Stimulated activated naive CD8-positive, alpha-beta T cell treated with anti-CD3 and anti-CD28 coated beads, Interleukin-15, Interleukin-2, amounts not matched to agents 100 U/mL and 50 U/mL, for 24 hours (primary cell): ENCODE measurements at regions not wholly inside any gene's neighbourhood (a gene's known extent, or its start where the extent isn't known, plus 50 kb on each side); places are given as distances from the start of the nearest gene placed in this dataset.

Experiments
- ATAC-seq: fragments of 150-1000 bp; cut with Tn5 transposase; one replicate; pipeline ENCODE4 v1.10.0; 2021
- DNase-seq: peaks from one replicate; pipeline ENCODE4 v3.0.0; 2021

- no peak for DNase-seq
- no peak for ATAC-seq
Measured at GRCh38 chr7:17485904-17486303, 187.5 kb downstream of the AHR start.

GRCh38 chr7:17486835-17487234 lies 188.4 kb downstream of the AHR start:
- no peak for DNase-seq
- no peak for ATAC-seq

- ATAC-seq (no peak), DNase-seq (no peak)
Measured at GRCh38 chr7:17487343-17487742, 188.9 kb downstream of the AHR start.

GRCh38 chr7:17488829-17489228 lies 190.4 kb downstream of the AHR start:
- no peak for ATAC-seq
- DNase-seq = no peak

GRCh38 chr7:17489961-17490360 lies 191.5 kb downstream of the AHR start:
- ATAC-seq (no peak), DNase-seq (no peak)

GRCh38 chr7:17490825-17491224 lies 192.4 kb downstream of the AHR start:
- no peak for ATAC-seq
- no peak for DNase-seq

GRCh38 chr7:17492437-17492836 lies 194.0 kb downstream of the AHR start:
- no peak for ATAC-seq
- DNase-seq = no peak

- no peak for ATAC-seq
- no peak for DNase-seq
Measured at GRCh38 chr7:17493446-17493845, 195.0 kb downstream of the AHR start.

GRCh38 chr7:17495655-17496394 lies 197.4 kb downstream of the AHR start:
- ATAC-seq = no peak

GRCh38 chr7:17497136-17497535 lies 198.7 kb downstream of the AHR start:
- DNase-seq (no peak), ATAC-seq (no peak)

More at GRCh38 chr7:17495655-17496394, 197.4 kb downstream of the AHR start:
- no peak for DNase-seq

GRCh38 chr7:17497549-17498167 lies 199.2 kb downstream of the AHR start:
- ATAC-seq (no peak), DNase-seq (no peak)

- ATAC-seq (no peak), DNase-seq (no peak)
Measured at GRCh38 chr7:17498230-17498629, 199.8 kb downstream of the AHR start.

- ATAC-seq (no peak), DNase-seq (no peak)
Measured at GRCh38 chr7:17500736-17501135, 202.3 kb downstream of the AHR start.

GRCh38 chr7:17501441-17502212 lies 203.2 kb downstream of the AHR start:
- no peak for DNase-seq
- ATAC-seq = no peak

GRCh38 chr7:17502213-17503060 lies 204.0 kb downstream of the AHR start:
- ATAC-seq = no peak
- no peak for DNase-seq

- DNase-seq = no peak
- no peak for ATAC-seq
Measured at GRCh38 chr7:17506095-17506494, 207.6 kb downstream of the AHR start.

- DNase-seq (no peak), ATAC-seq (no peak)
Measured at GRCh38 chr7:17506596-17506995, 208.1 kb downstream of the AHR start.

- no peak for ATAC-seq
- DNase-seq = no peak
Measured at GRCh38 chr7:17507717-17508116, 209.3 kb downstream of the AHR start.

- ATAC-seq (no peak), DNase-seq (no peak)
Measured at GRCh38 chr7:17512181-17512675, 213.8 kb downstream of the AHR start.

GRCh38 chr7:17516771-17517170 lies 218.3 kb downstream of the AHR start:
- DNase-seq (no peak), ATAC-seq (no peak)

- ATAC-seq (no peak), DNase-seq (no peak)
Measured at GRCh38 chr7:17520941-17521340, 222.5 kb downstream of the AHR start.

- DNase-seq = no peak
- ATAC-seq = no peak
Measured at GRCh38 chr7:17521437-17521836, 223.0 kb downstream of the AHR start.
